NCI-H2171 (cell line): ENCODE measurements at regions not wholly inside any gene's neighbourhood (a gene's known extent, or its start where the extent isn't known, plus 50 kb on each side); places are given as distances from the start of the nearest gene placed in this dataset.
A peak's percentile ranks its signal among the peaks of the same experiment; 100 is the strongest.

Experiments used
- DNase-seq: peaks from one replicate; lab custom pipeline; 2025; lab: John Stamatoyannopoulos, UW

- peak; percentile 47 for DNase-seq
Measured at GRCh38 chr1:217089361-217090014, 366.3 kb upstream of the ESRRG start.

DNA sequence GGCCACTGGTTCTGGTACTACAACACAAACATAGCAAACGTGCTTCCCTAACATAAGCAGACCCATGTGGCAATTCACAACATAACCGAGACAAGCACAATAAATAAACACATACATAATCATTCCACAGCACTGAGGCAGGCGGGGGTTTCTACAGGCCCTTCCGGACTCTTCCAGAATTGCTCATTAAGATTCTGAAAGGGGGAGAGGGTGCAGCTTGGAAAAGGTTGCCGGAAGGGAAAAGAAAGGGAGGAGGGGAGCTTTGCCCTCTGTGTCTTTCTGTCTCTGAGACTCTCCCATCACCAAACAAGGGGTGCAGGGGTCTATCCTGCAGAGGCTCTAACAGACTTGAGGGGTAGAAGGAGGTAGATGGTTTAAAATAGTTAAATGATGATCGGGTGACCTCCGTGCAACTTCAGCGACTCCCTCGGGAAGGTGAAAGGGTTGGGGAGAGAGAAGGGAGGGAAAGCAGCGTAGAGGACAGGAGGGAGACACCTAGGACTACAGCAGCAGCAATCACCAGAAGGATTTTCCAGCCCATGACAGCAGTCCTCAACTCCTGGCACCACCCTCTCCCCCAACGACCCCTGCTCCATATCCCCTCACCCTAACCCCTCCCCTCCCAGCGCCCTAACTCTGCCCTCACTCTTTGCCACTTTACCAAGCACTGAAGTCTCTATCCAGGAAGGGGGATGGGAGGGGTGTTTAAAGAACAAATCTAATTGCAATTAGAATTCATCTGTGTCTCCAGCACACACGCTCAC, 365.5 kb upstream of the ESRRG start:
- DNase-seq: no peak

DNA sequence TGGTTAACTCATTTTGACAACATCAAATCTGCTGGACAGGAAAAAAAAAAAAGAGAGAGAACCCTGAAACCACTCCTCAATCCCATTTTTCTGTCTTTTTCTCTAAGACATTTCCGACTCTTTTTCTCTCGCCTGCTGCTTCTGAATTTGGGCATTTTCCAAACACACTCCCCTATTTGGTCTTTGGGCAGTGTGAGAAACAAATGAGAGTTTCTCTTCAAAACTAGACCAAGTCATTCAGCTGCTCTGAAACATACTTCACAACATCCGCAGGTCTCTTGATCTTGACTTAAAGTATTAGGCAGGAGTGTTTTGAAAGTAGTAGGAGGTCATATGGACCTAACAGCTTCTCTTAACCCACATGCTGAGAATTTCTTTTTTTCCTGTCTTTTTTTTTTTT, 364.8 kb upstream of the ESRRG start:
- no peak for DNase-seq

DNA sequence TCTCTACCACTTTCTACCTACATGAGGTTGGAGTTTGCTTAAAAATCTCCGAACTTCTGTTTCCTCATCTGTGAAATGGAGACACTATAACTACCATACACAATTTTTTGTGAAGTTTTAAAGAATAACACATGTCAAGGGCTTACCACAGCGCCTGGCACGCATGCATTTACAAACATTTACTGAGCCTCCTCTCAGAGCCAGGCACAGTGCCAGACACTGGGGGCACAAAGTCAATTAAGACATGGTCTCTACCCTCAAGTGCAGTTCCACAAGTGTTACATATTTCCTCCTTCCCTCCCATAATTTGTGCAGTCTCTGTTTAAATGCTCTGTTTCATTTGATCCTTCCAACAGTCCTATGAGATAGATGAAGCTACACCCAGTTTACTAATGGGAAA, 356.4 kb upstream of the ESRRG start:
- no peak for DNase-seq

GRCh38 chr1:217078959-217079358, 355.7 kb upstream of the ESRRG start:
- DNase-seq: no peak

GRCh38 chr1:217078078-217078690, 355.0 kb upstream of the ESRRG start:
- no peak for DNase-seq

- no peak for DNase-seq
Measured at GRCh38 chr1:217077426-217077825, 354.2 kb upstream of the ESRRG start.

GRCh38 chr1:217076902-217077301, 353.7 kb upstream of the ESRRG start:
- DNase-seq: no peak

DNA sequence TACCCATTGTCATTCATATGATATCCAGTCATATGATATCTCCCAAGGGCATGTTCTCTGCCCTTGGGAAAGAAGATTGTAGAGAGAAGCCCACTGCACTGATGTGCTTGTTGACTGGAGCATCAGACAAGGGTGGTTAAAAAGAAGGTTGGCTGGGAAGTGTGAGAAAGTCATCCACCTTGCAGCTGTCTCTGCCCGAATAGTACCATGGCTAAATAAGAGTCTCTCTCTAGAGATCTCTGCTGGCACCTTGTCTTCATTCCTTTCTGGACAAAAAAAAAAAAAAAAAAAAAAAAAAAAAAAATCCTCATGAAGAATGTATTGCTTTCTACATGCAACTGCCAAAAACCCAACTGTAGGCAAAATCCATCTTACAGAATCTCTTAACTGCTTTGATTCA, 349.7 kb upstream of the ESRRG start:
- no peak for DNase-seq

DNA sequence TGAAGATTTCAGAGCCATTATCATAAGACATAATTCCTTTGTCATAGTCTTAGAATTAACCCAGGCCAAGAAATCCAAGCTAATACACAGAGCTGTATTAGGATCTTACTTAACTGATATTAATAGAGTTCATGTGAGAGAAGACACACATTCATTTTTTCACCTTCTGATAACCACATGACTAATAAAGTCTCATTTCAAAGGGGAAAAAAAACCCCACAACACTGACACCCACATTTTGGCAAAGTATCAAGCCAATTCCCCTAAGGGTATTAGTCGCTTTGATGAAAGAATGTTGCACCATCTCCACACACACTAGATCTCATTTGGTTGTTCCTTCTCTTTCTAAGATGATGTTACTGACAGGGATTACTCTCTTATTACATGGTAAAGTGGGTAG, 344.4 kb upstream of the ESRRG start:
- DNase-seq: no peak

- DNase-seq: no peak
Measured at GRCh38 chr1:217066794-217067193, 343.6 kb upstream of the ESRRG start.

DNA sequence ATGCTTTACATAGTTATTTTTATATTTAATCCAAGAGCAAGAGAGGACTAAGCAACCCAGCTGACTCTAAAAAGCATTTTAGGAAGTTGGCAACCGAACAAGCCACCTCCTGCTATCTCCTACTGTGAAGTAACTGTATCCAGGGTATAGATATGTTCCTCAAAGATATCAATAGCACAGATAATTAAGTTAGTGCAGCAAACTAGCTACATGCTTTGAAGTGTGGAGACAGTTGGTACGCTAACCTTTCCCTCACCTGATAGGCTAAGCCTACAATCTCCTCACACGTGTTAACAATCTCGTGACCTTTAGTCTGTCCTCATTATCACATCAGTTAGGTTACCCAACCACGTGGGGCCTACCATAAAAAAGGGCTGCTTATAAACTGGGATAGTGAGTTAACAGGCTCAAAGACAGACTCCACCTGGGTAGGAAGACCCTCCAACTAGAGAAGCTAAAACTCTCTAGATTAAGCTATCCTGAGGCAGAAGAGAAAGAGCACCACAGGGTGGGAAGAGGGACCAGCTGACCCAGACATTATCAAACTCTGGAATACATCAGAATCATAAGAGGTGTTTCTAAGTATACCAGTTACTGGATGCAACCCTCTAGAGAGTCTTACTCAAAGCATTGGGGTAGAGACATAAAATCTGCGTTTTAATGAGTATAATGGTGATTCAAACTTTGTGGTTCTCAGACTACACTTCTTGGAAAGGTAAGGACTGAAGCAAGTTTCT, 340.1 kb upstream of the ESRRG start:
- DNase-seq: no peak

DNA sequence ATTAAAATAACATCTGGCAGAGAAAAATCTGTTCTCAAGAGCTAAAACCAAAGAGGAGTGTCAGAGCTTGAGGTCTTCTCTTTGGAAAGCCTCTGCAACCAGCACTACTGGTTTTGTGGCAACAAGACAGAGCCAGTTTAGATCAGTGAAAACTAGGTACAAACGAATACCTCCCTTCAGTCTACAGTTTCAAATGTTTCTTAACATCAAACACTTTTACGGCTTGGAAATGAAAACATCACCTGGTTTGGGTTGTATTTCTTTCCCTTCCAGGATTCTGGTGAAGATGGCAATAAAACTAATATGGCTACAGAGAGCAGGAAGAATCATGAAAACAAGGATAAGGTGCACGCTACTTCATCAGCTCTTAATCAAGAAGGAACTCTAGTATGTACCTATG, 339.4 kb upstream of the ESRRG start:
- no peak for DNase-seq

GRCh38 chr1:217059401-217059800, 336.2 kb upstream of the ESRRG start:
- DNase-seq: no peak

DNA sequence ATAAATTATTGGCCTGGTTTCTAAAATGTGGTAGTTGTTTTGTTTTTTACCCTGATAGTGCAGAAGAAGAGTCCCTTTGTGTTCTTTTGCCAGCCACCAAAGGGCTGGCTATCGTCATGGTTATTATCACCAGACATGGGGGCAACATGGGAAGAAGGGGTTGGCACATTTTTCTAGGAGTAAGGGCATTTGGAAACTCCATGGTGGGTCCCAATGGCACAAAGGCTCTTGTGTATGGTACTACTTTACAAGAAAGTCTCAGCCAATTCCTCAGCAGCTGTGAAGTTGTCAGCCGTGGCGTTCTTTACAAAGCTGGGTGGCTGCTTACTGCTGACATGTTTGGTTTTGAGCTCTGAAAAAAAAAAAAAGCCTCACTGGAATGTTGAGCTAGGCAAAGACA, 330.4 kb upstream of the ESRRG start:
- no peak for DNase-seq

DNA sequence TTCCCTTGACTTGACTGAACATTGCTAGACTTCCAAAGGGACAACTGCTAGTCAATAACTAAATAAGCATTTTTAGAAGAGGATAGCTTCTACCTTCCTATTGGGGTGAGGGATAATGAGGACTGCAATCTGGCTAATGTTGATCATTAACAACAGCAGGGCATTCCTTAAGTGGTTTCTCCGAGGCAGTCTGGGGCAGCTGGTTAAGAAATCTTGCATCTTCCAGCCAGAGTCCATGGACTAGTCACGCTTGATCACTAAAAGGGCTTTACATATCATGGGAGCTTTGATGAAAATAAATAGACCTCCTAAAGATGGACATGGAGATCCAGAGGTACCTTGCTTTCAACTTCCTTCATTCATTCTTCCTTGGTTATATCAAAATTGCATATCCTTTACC, 329.4 kb upstream of the ESRRG start:
- DNase-seq: no peak

- DNase-seq: no peak
Measured at GRCh38 chr1:217052196-217052595, 329.0 kb upstream of the ESRRG start.

- no peak for DNase-seq
Measured at GRCh38 chr1:217049721-217050120, 326.5 kb upstream of the ESRRG start.

GRCh38 chr1:217049081-217049480, 325.9 kb upstream of the ESRRG start:
- no peak for DNase-seq

- no peak for DNase-seq
Measured at GRCh38 chr1:217048104-217048707, 325.0 kb upstream of the ESRRG start.

- no peak for DNase-seq
Measured at GRCh38 chr1:217040711-217041455, 317.7 kb upstream of the ESRRG start.

DNA sequence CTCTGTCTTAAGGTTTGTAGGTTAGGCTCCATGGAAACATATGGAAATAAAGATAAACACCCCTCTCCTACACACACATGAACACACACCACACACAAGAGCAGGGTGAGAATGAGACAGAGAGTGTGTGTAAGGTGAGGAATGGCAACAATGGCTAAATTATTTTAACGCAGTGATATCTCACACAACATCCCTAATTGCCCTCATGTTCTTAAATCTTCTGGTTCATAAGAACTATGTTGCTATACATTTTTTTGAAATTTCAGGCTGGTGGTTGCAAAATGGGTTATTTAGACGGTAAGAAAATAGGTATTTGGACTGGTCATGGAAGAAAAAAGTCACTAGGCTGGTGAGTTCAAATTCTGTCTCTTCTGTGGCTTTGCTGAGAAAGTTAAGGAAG, 316.7 kb upstream of the ESRRG start:
- no peak for DNase-seq
